ENCODE measurements at regions not wholly inside any gene's neighbourhood (a gene's known extent, or its start where the extent isn't known, plus 50 kb on each side); places are given as distances from the start of the nearest gene placed in this dataset.

- H3K27ac ChIP-seq (ENCODE audit: low read depth, low read length, poor library complexity, severe bottlenecking), result no peak overlapping the region
- no peak overlapping the region for H3K4me3 ChIP-seq (ENCODE audit: low read depth, low read length, poor library complexity, severe bottlenecking)
- ChIA-PET POLR2A (interaction anchor here (1.4 kb wide), 1 partner anchor 9 kb away, joined by 3 read pairs; no protein-coding TSS in a partner anchor), CTCF (ENCODE audit: unreplicated experiment) (no interaction called here)
- H2AFZ ChIP-seq (ENCODE audit: low read length), result no peak overlapping the region
- H3K9me2 ChIP-seq (ENCODE audit: insufficient read depth, low read length), result no peaks in the 10 kb centered on the region
- H4K20me1 ChIP-seq (ENCODE audit: insufficient read depth, low read length), result no peaks in the 10 kb centered on the region
- TF ChIP-seq, protein P1, sequence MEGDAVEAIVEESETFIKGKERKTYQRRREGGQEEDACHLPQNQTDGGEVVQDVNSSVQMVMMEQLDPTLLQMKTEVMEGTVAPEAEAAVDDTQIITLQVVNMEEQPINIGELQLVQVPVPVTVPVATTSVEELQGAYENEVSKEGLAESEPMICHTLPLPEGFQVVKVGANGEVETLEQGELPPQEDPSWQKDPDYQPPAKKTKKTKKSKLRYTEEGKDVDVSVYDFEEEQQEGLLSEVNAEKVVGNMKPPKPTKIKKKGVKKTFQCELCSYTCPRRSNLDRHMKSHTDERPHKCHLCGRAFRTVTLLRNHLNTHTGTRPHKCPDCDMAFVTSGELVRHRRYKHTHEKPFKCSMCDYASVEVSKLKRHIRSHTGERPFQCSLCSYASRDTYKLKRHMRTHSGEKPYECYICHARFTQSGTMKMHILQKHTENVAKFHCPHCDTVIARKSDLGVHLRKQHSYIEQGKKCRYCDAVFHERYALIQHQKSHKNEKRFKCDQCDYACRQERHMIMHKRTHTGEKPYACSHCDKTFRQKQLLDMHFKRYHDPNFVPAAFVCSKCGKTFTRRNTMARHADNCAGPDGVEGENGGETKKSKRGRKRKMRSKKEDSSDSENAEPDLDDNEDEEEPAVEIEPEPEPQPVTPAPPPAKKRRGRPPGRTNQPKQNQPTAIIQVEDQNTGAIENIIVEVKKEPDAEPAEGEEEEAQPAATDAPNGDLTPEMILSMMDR (conservative IDR thresholded peaks at IDR 0.05; ENCODE audit: low read length), result no peak
- TF ChIP-seq EZH2phosphoT487 (IDR thresholded peaks at IDR 0.05; ENCODE audit: borderline replicate concordance, low read depth, low read length), result no peak
- no peak for DNase-seq (ENCODE audit: low spot score)
- intact Hi-C loops (cut with micrococcal nuclease; ENCODE audit: unreplicated experiment), result no loop called here
- no TSS peak for BruUV-seq (replicated peaks)
- no peak overlapping the region for H3K4me2 ChIP-seq (ENCODE audit: low read length)
- H3K4me1 ChIP-seq (ENCODE audit: insufficient read depth, low read length, poor library complexity, severe bottlenecking), result no peaks in the 10 kb centered on the region
- H3K79me2 ChIP-seq (ENCODE audit: insufficient read depth, low read depth, low read length), result no peaks in the 10 kb centered on the region
- H3K36me3 ChIP-seq (ENCODE audit: insufficient read depth, low read length), result no peaks in the 10 kb centered on the region
- H3K9me3 ChIP-seq (ENCODE audit: low read length), result no peaks in the 10 kb centered on the region
These were observed 813.1 kb upstream of the HTR2C start for GRCh38 chrX:113770806-113771205.

GRCh38 chrX:113770071-113770470, 813.8 kb upstream of the HTR2C start:
- H2AFZ ChIP-seq (ENCODE audit: low read length), result no peak overlapping the region
- BruUV-seq (replicated peaks), result no TSS peak
- CTCF ChIA-PET (ENCODE audit: unreplicated experiment), result no interaction called here
- no peaks in the 10 kb centered on the region for H4K20me1 ChIP-seq (ENCODE audit: insufficient read depth, low read length)
- no peak overlapping the region for H3K4me3 ChIP-seq (ENCODE audit: low read depth, low read length, poor library complexity, severe bottlenecking)
- H3K9me2 ChIP-seq (ENCODE audit: insufficient read depth, low read length), result no peaks in the 10 kb centered on the region
- intact Hi-C loops (cut with micrococcal nuclease; ENCODE audit: unreplicated experiment), result no loop called here
- H3K9me3 ChIP-seq (ENCODE audit: low read length), result no peaks in the 10 kb centered on the region
- H3K79me2 ChIP-seq (ENCODE audit: insufficient read depth, low read depth, low read length), result no peaks in the 10 kb centered on the region
- TF ChIP-seq, protein P1 (conservative IDR thresholded peaks at IDR 0.05; ENCODE audit: low read length), result no peak
- TF ChIP-seq EZH2phosphoT487 (IDR thresholded peaks at IDR 0.05; ENCODE audit: borderline replicate concordance, low read depth, low read length), result no peak
- POLR2A ChIA-PET, result interaction anchor here (0.7 to 1.4 kb wide), 2 partner anchors 10 to 18 kb away, joined by 3 read pairs; no protein-coding TSS in a partner anchor
- H3K36me3 ChIP-seq (ENCODE audit: insufficient read depth, low read length), result no peaks in the 10 kb centered on the region
- DNase-seq (ENCODE audit: low spot score), result no peak
- no peak overlapping the region for H3K4me2 ChIP-seq (ENCODE audit: low read length)
- no peaks in the 10 kb centered on the region for H3K4me1 ChIP-seq (ENCODE audit: insufficient read depth, low read length, poor library complexity, severe bottlenecking)
- no peak overlapping the region for H3K27ac ChIP-seq (ENCODE audit: low read depth, low read length, poor library complexity, severe bottlenecking)

GRCh38 chrX:113759422-113759821, 824.5 kb upstream of the HTR2C start:
- no peaks in the 10 kb centered on the region for H3K4me1 ChIP-seq (ENCODE audit: insufficient read depth, low read length, poor library complexity, severe bottlenecking)
- intact Hi-C loops (cut with micrococcal nuclease; ENCODE audit: unreplicated experiment), result no loop called here
- no peaks in the 10 kb centered on the region for H3K79me2 ChIP-seq (ENCODE audit: insufficient read depth, low read depth, low read length)
- H3K27ac ChIP-seq (ENCODE audit: low read depth, low read length, poor library complexity, severe bottlenecking), result no peak overlapping the region
- H3K9me3 ChIP-seq (ENCODE audit: low read length), result no peaks in the 10 kb centered on the region
- no TSS peak for BruUV-seq (replicated peaks)
- H4K20me1 ChIP-seq (ENCODE audit: insufficient read depth, low read length), result no peaks in the 10 kb centered on the region
- POLR2A ChIA-PET, result no interaction called here
- DNase-seq (ENCODE audit: low spot score), result no peak
- no peaks in the 10 kb centered on the region for H3K9me2 ChIP-seq (ENCODE audit: insufficient read depth, low read length)
- no peak overlapping the region for H3K4me2 ChIP-seq (ENCODE audit: low read length)
- H3K4me3 ChIP-seq (ENCODE audit: low read depth, low read length, poor library complexity, severe bottlenecking), result no peak overlapping the region
- H3K36me3 ChIP-seq (ENCODE audit: insufficient read depth, low read length), result no peaks in the 10 kb centered on the region
- CTCF ChIA-PET (ENCODE audit: unreplicated experiment), result no interaction called here
- H2AFZ ChIP-seq (ENCODE audit: low read length), result no peak overlapping the region
- TF ChIP-seq, protein P1 (conservative IDR thresholded peaks at IDR 0.05; ENCODE audit: low read length), result no peak
- TF ChIP-seq EZH2phosphoT487 (IDR thresholded peaks at IDR 0.05; ENCODE audit: borderline replicate concordance, low read depth, low read length), result no peak

Measured in OCI-LY7 (cell line).